AG04450 (cell line): ENCODE measurements at regions not wholly inside any gene's neighbourhood (a gene's known extent, or its start where the extent isn't known, plus 50 kb on each side); places are given as distances from the start of the nearest gene placed in this dataset.

Source experiments
- CTCF ChIA-PET: fragments of 300-600, 350-600 bp; formaldehyde crosslinking; extraction: SDS; loops from one replicate; lab custom pipeline; 2022; ENCODE audit warnings: antibody characterized with exemption, inconsistent platforms; lab: Charles Lee
- POLR2A ChIA-PET: fragments of 350-600 bp; formaldehyde crosslinking; extraction: SDS; loops from one replicate; lab custom pipeline; 2021; ENCODE audit warnings: antibody characterized with exemption, inconsistent platforms; lab: Yijun Ruan, JAX
- DNase-seq: peaks from one replicate; pipeline ENCODE4 v3.0.0-alpha.2; 2011; ENCODE audit warnings: low read depth, low spot score
- H3K27ac ChIP-seq: one replicate; pipeline ENCODE4 v1.5.1; 2012; ENCODE audit warnings: low read depth, low read length, control low read depth
- H3K27me3 ChIP-seq: one replicate; pipeline ENCODE4 v1.6.0; 2012; ENCODE audit warnings: low read length; ENCODE audit not compliant: control insufficient read depth, insufficient read depth
- H3K4me3 ChIP-seq: 2 replicates; pipeline ENCODE4 v1.5.1; 2011; ENCODE audit warnings: mild to moderate bottlenecking, low read depth, low read length, control low read depth
- H3K9me3 ChIP-seq: 2 replicates; pipeline ENCODE4 v1.5.1; 2012; ENCODE audit warnings: low read length; ENCODE audit not compliant: control insufficient read depth, insufficient read depth
- CTCF ChIP-seq: IDR thresholded peaks from 2 replicates; pipeline ENCODE4 v1.5.1; 2011; ENCODE audit warnings: low read depth, low read length, control low read depth, inconsistent platforms

GRCh38 chr9:32716425-32716824 is 66.9 kb upstream of the TMEM215 start:
- no peak for TF ChIP-seq CTCF
- no peak for DNase-seq
- ChIA-PET POLR2A (no interaction called here), CTCF (no interaction called here)
- H3K27me3 ChIP-seq: no peaks in the 10 kb centered on the region
- H3K27ac ChIP-seq: no peak overlapping the region
- H3K4me3 ChIP-seq: no peak overlapping the region
- H3K9me3 ChIP-seq: no peaks in the 10 kb centered on the region

GRCh38 chr9:32716955-32717543 is 66.3 kb upstream of the TMEM215 start:
- POLR2A ChIA-PET: no interaction called here
- Histone ChIP-seq H3K4me3 (no peak overlapping the region), H3K9me3 (no peaks in the 10 kb centered on the region), H3K27me3 (no peaks in the 10 kb centered on the region), H3K27ac (no peak overlapping the region)
- TF ChIP-seq CTCF: no peak
- no peak for DNase-seq
- CTCF ChIA-PET: no interaction called here

DNA sequence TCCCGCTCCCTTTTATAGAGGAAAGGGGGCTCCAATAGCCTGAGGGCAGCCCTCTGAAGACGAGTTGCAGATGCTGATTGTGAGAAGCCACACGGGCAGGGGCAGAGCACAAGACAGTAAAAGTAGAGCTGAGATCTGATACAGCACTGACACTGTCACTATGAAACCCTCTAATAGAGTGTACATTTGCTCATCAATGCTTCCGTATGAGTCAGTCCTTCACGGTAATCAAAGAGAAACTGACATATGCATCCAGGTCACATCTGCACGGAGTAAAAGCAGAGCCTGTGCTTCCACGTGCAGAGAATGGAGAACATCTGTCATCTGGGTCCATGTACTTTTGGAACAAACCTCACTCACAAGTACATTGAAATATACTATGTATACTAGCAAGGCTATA is 60.6 kb upstream of the TMEM215 start:
- Histone ChIP-seq H3K27me3 (no peaks in the 10 kb centered on the region), H3K4me3 (no peak overlapping the region), H3K27ac (no peak overlapping the region), H3K9me3 (no peaks in the 10 kb centered on the region)
- TF ChIP-seq CTCF: no peak
- no peak for DNase-seq
- ChIA-PET CTCF (no interaction called here), POLR2A (no interaction called here)

DNA sequence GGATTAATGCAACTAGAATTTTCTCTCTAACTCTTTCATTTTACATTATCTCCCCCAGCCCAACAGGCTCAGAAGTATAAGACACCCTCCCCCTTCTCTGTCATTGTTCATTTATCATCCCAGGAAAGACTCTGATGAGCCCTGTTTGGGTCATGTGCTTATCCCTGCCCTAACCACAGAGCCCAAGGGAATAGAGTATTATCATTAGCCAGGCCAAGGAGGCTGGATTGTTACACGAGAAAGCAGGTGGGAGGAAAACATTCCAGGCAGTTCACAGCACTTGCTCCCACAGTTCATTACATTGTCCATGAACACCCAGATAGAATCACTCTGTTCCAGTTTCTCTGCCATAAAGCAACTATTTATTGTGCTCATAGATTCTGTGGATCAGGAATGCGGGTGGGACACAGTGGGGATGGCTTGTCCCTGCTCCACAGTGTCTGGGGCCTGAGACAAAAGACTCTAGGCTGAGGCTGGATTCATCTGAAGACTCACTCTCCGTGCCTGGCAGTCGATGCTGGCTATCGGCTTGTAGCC is 59.5 kb upstream of the TMEM215 start:
- DNase-seq: no peak
- ChIA-PET POLR2A (no interaction called here), CTCF (no interaction called here)
- Histone ChIP-seq H3K4me3 (no peak overlapping the region), H3K27ac (no peak overlapping the region), H3K9me3 (no peaks in the 10 kb centered on the region), H3K27me3 (no peaks in the 10 kb centered on the region)
- TF ChIP-seq CTCF: no peak

DNA sequence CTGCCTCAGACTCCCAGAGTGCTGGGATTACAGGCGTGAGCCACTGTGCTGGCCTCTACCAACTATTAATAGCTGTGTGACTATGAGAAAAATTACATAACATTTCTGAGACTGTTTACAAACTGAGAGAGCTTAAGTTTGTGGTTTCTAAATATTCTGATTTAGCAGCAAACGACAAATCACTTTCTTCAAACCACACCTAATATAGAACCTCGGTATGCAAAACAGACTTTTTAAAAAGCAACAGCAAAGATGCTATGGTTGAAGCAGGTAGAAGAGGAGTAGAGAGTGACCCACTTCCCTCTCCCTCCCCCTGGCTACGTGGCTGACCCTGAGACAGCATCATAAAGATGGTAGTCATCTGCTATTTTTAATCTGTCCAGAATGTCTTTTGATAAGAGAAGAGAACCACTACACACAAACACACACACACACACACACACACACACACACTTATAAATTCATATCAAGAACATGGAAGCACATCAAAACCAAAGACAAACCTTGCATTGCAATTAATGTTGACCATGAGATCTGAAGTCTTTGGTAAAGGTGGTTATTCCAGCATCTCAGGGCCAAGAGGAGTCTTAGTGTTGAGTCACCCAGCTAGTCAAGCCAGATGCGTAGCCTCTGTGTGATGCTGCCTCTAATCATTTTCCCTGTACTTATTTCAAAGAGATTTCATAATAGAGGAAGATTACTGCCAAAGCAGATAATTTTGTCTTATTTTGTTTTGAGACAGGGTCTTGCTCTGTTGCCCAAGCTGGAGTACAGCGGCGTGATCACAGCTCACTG is 58.1 kb upstream of the TMEM215 start:
- H3K27ac ChIP-seq: no peak overlapping the region
- POLR2A ChIA-PET: no interaction called here
- no peak overlapping the region for H3K4me3 ChIP-seq
- H3K9me3 ChIP-seq: no peaks in the 10 kb centered on the region
- no peak for DNase-seq
- CTCF ChIA-PET: no interaction called here
- no peaks in the 10 kb centered on the region for H3K27me3 ChIP-seq
- TF ChIP-seq CTCF: no peak
